HEK293 (cell line): ENCODE measurements at regions not wholly inside any gene's neighbourhood (a gene's known extent, or its start where the extent isn't known, plus 50 kb on each side); places are given as distances from the start of the nearest gene placed in this dataset.

Experiments used
- CTCF ChIA-PET: fragments of 350-600 bp; formaldehyde crosslinking; extraction: SDS; loops from one replicate; lab custom pipeline; 2021; ENCODE audit warnings: antibody characterized with exemption; lab: Yijun Ruan, JAX
- POLR2A ChIA-PET: fragments of 300-600 bp; formaldehyde crosslinking; extraction: SDS; loops from one replicate; lab custom pipeline; 2020; ENCODE audit warnings: antibody characterized with exemption, inconsistent platforms; lab: Yijun Ruan, JAX
- H3K27ac ChIP-seq: fragments of 200-500 bp; sonication (Bioruptor generic); 2 replicates; pipeline ENCODE4 v1.5.1; 2014; ENCODE audit warnings: low read depth, low read length, control low read depth, inconsistent platforms; ENCODE audit errors: extremely low read depth
- H3K36me3 ChIP-seq, 2 experiments: fragments of 200-500 bp in 1 of 2; sonication (Bioruptor generic) in 1 of 2; 1 replicate in 1 of 2; 2 replicates in 1 of 2; pipeline ENCODE4 v1.5.1; 2014 to 2017; ENCODE audit warnings: inconsistent platforms in 2 of 2, low read length in 2 of 2; ENCODE audit not compliant: control insufficient read depth in 2 of 2, insufficient read depth in 1 of 2
- H3K4me1 ChIP-seq: fragments of 200-500 bp; sonication (Bioruptor generic); 2 replicates; pipeline ENCODE4 v1.5.1; 2014; ENCODE audit warnings: mild to moderate bottlenecking, low read length, inconsistent platforms; ENCODE audit not compliant: control insufficient read depth, insufficient read depth
- H3K4me3 ChIP-seq: 2 replicates; pipeline ENCODE4 v1.5.1; 2011; ENCODE audit warnings: low read depth, mild to moderate bottlenecking, control low read depth, low read length, moderate library complexity
- H3K9me3 ChIP-seq: fragments of 200-500 bp; sonication (Bioruptor generic); 2 replicates; pipeline ENCODE4 v1.5.1; 2014; ENCODE audit warnings: low read depth, low read length, inconsistent platforms; ENCODE audit not compliant: control insufficient read depth, insufficient read depth
- BCL11A ChIP-seq: fragments of 450-650 bp; formaldehyde crosslinking; IDR thresholded peaks from 2 replicates; pipeline ENCODE4 v1.5.1; 2016; ENCODE audit warnings: low read depth, missing biosample characterization, missing genetic modification characterization
- BCL6B ChIP-seq: fragments of 450-650 bp; formaldehyde crosslinking; IDR thresholded peaks from 2 replicates; pipeline ENCODE4 v1.5.1; 2017; ENCODE audit warnings: missing biosample characterization, missing genetic modification characterization
- GLI4 ChIP-seq: fragments of 450-650 bp; formaldehyde crosslinking; IDR thresholded peaks from 2 replicates; pipeline ENCODE4 v1.5.1; 2016; ENCODE audit warnings: missing biosample characterization, missing genetic modification characterization
- INSM2 ChIP-seq: fragments of 450-650 bp; formaldehyde crosslinking; IDR thresholded peaks from 2 replicates; pipeline ENCODE4 v1.5.1; 2016; ENCODE audit warnings: missing biosample characterization, missing genetic modification characterization
- SP3 ChIP-seq: fragments of 450-650 bp; formaldehyde crosslinking; IDR thresholded peaks from 2 replicates; pipeline ENCODE4 v1.5.1; 2016; ENCODE audit warnings: missing biosample characterization, missing genetic modification characterization
- ZNF132 ChIP-seq: fragments of 450-650 bp; formaldehyde crosslinking; IDR thresholded peaks from 2 replicates; pipeline ENCODE4 v1.5.1; 2017; ENCODE audit warnings: missing biosample characterization, missing genetic modification characterization, borderline replicate concordance
- ZNF155 ChIP-seq: fragments of 450-650 bp; formaldehyde crosslinking; IDR thresholded peaks from 2 replicates; pipeline ENCODE4 v1.5.1; 2016; ENCODE audit warnings: missing biosample characterization, missing genetic modification characterization
- ZNF169 ChIP-seq: fragments of 450-650 bp; formaldehyde crosslinking; IDR thresholded peaks from 2 replicates; pipeline ENCODE4 v1.5.1; 2016; ENCODE audit warnings: missing biosample characterization, missing genetic modification characterization
- ZNF266 ChIP-seq: fragments of 450-650 bp; formaldehyde crosslinking; IDR thresholded peaks from 2 replicates; pipeline ENCODE4 v1.5.1; 2016; ENCODE audit warnings: missing biosample characterization, missing genetic modification characterization, low read depth
- ZNF341 ChIP-seq: fragments of 450-650 bp; formaldehyde crosslinking; IDR thresholded peaks from 2 replicates; pipeline ENCODE4; 2016; ENCODE audit warnings: low read depth, missing biosample characterization, missing genetic modification characterization
- ZNF529 ChIP-seq: fragments of 450-650 bp; formaldehyde crosslinking; IDR thresholded peaks from 2 replicates; pipeline ENCODE4 v1.5.1; 2017; ENCODE audit warnings: missing genetic modification characterization, missing biosample characterization; ENCODE audit not compliant: insufficient replicate concordance
- ZNF571 ChIP-seq: fragments of 450-650 bp; formaldehyde crosslinking; IDR thresholded peaks from 2 replicates; pipeline ENCODE4 v1.5.0; 2017; ENCODE audit warnings: missing biosample characterization, missing genetic modification characterization
- ZNF629 ChIP-seq: fragments of 450-650 bp; formaldehyde crosslinking; IDR thresholded peaks from 2 replicates; pipeline ENCODE4 v1.5.1; 2017; ENCODE audit warnings: missing biosample characterization, missing genetic modification characterization
- ZNF660 ChIP-seq: fragments of 450-650 bp; IDR thresholded peaks from 2 replicates; pipeline ENCODE4 v1.5.1; 2018; ENCODE audit warnings: missing biosample characterization, mild to moderate bottlenecking, missing genetic modification characterization
- ZNF670 ChIP-seq: fragments of 450-650 bp; formaldehyde crosslinking; IDR thresholded peaks from 2 replicates; pipeline ENCODE4 v1.5.1; 2016; ENCODE audit warnings: missing biosample characterization, missing genetic modification characterization, low read depth
- ZNF747 ChIP-seq: fragments of 450-650 bp; formaldehyde crosslinking; IDR thresholded peaks from 2 replicates; pipeline ENCODE4 v1.5.1; 2016; ENCODE audit warnings: missing biosample characterization, missing genetic modification characterization
- ZNF777 ChIP-seq: fragments of 450-650 bp; formaldehyde crosslinking; IDR thresholded peaks from 2 replicates; pipeline ENCODE4 v1.5.1; 2017; ENCODE audit warnings: missing biosample characterization, missing genetic modification characterization, borderline replicate concordance
- ZSCAN30 ChIP-seq: fragments of 450-650 bp; IDR thresholded peaks from 2 replicates; pipeline ENCODE4 v1.5.1; 2018; ENCODE audit warnings: missing biosample characterization, mild to moderate bottlenecking, missing genetic modification characterization, moderate library complexity
- TF ChIP-seq, protein P1 (sequence below): fragments of 450-650 bp; formaldehyde crosslinking; IDR thresholded peaks from 2 replicates; pipeline ENCODE4 v1.5.1; 2016; ENCODE audit warnings: missing biosample characterization, missing genetic modification characterization
- TF ChIP-seq, protein P2 (sequence below): fragments of 450-650 bp; formaldehyde crosslinking; IDR thresholded peaks from 2 replicates; pipeline ENCODE4 v1.5.1; 2016; ENCODE audit warnings: missing biosample characterization, missing genetic modification characterization, low read depth
- TF ChIP-seq, protein P3 (sequence below): fragments of 450-650 bp; formaldehyde crosslinking; IDR thresholded peaks from 2 replicates; pipeline ENCODE4 v1.5.1; 2016; ENCODE audit warnings: missing biosample characterization, missing genetic modification characterization

DNA sequence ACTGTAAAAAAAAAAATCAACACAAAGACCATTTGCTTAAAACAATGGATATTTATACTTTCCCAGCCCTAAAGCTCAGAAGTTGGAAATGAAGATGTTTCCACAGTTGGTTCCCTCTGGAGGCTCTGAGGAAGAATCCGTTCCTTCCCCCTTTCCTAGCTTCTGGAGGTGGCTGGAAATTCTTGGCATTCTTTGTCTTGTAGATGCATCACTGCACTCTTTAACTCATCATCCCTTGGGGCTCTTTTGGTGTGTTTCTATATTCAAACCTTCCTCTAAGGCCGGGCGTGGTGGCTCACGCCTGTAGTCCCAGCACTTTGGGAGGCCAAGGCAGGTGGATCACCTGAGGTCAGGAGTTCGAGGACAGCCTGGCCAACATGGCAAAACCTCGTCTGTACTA is 78.7 kb downstream of the VCX3A start (continued):
- TF ChIP-seq ZNF132 (tag by site-specific recombination) = no peak
- TF ChIP-seq, all 188 proteins: peak for 0

- CTCF ChIA-PET = no interaction called here
- H3K36me3 ChIP-seq = no peaks in the 10 kb centered on the region
- H3K27ac ChIP-seq = no peak overlapping the region
- no peak for TF ChIP-seq ZNF670 (tag by site-specific recombination)
- no peak for TF ChIP-seq ZNF629
- no peak for TF ChIP-seq ZNF777 (tag by site-specific recombination)
- TF ChIP-seq ZNF266 (tag by site-specific recombination) = no peak
- no peak for TF ChIP-seq INSM2 (tag by site-specific recombination)
- TF ChIP-seq, protein P1, sequence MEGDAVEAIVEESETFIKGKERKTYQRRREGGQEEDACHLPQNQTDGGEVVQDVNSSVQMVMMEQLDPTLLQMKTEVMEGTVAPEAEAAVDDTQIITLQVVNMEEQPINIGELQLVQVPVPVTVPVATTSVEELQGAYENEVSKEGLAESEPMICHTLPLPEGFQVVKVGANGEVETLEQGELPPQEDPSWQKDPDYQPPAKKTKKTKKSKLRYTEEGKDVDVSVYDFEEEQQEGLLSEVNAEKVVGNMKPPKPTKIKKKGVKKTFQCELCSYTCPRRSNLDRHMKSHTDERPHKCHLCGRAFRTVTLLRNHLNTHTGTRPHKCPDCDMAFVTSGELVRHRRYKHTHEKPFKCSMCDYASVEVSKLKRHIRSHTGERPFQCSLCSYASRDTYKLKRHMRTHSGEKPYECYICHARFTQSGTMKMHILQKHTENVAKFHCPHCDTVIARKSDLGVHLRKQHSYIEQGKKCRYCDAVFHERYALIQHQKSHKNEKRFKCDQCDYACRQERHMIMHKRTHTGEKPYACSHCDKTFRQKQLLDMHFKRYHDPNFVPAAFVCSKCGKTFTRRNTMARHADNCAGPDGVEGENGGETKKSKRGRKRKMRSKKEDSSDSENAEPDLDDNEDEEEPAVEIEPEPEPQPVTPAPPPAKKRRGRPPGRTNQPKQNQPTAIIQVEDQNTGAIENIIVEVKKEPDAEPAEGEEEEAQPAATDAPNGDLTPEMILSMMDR (tag by site-specific recombination) = no peak
- no peak for TF ChIP-seq ZNF529 (tag by site-specific recombination)
- TF ChIP-seq ZNF155 (tag by site-specific recombination) = no peak
- TF ChIP-seq, protein P2, sequence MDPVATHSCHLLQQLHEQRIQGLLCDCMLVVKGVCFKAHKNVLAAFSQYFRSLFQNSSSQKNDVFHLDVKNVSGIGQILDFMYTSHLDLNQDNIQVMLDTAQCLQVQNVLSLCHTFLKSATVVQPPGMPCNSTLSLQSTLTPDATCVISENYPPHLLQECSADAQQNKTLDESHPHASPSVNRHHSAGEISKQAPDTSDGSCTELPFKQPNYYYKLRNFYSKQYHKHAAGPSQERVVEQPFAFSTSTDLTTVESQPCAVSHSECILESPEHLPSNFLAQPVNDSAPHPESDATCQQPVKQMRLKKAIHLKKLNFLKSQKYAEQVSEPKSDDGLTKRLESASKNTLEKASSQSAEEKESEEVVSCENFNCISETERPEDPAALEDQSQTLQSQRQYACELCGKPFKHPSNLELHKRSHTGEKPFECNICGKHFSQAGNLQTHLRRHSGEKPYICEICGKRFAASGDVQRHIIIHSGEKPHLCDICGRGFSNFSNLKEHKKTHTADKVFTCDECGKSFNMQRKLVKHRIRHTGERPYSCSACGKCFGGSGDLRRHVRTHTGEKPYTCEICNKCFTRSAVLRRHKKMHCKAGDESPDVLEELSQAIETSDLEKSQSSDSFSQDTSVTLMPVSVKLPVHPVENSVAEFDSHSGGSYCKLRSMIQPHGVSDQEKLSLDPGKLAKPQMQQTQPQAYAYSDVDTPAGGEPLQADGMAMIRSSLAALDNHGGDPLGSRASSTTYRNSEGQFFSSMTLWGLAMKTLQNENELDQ = no peak
- no peak for TF ChIP-seq ZNF571
- no peak for TF ChIP-seq SP3 (tag by site-specific recombination)
- H3K4me3 ChIP-seq = no peak overlapping the region
- H3K9me3 ChIP-seq = no peaks in the 10 kb centered on the region
- H3K4me1 ChIP-seq = no peaks in the 10 kb centered on the region
- POLR2A ChIA-PET = no interaction called here
Measured at GRCh38 chrX:6449946-6450345, 85.0 kb downstream of the VCX3A start.

DNA sequence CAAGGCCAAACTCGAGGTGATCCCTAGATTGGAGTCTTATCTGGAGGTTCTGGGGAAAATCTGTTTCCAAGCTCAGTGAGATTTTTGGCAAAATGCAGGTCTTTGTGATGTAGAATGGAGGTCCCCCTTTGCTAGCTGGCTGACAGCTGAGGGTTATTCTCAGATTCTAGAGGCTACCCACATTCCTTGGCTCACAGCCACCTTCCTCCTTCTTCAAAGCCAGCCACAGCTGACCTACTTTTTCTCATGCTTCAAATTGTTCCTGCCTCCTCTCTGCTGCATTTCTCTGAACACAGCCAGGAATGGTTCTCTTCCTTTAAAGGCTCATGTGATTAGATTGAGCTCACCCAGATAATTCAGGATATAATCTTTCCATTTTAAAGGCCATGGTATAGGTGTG is 86.9 kb downstream of the VCX3A start:
- CTCF ChIA-PET = no interaction called here
- TF ChIP-seq, protein P3, sequence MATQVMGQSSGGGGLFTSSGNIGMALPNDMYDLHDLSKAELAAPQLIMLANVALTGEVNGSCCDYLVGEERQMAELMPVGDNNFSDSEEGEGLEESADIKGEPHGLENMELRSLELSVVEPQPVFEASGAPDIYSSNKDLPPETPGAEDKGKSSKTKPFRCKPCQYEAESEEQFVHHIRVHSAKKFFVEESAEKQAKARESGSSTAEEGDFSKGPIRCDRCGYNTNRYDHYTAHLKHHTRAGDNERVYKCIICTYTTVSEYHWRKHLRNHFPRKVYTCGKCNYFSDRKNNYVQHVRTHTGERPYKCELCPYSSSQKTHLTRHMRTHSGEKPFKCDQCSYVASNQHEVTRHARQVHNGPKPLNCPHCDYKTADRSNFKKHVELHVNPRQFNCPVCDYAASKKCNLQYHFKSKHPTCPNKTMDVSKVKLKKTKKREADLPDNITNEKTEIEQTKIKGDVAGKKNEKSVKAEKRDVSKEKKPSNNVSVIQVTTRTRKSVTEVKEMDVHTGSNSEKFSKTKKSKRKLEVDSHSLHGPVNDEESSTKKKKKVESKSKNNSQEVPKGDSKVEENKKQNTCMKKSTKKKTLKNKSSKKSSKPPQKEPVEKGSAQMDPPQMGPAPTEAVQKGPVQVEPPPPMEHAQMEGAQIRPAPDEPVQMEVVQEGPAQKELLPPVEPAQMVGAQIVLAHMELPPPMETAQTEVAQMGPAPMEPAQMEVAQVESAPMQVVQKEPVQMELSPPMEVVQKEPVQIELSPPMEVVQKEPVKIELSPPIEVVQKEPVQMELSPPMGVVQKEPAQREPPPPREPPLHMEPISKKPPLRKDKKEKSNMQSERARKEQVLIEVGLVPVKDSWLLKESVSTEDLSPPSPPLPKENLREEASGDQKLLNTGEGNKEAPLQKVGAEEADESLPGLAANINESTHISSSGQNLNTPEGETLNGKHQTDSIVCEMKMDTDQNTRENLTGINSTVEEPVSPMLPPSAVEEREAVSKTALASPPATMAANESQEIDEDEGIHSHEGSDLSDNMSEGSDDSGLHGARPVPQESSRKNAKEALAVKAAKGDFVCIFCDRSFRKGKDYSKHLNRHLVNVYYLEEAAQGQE = no peak
- TF ChIP-seq ZNF747 (tag by site-specific recombination) = no peak
- TF ChIP-seq BCL11A (tag by site-specific recombination) = no peak
- no peak for TF ChIP-seq ZSCAN30 (tag by site-specific recombination)
- TF ChIP-seq GLI4 (tag by site-specific recombination) = no peak
- TF ChIP-seq ZNF341 = no peak
- TF ChIP-seq ZNF169 (tag by site-specific recombination) = no peak
- TF ChIP-seq BCL6B (tag by site-specific recombination) = no peak
- TF ChIP-seq ZNF660 (tag by site-specific recombination) = no peak

More for the DNA sequence above, 86.9 kb downstream of the VCX3A start:
- Histone ChIP-seq H3K36me3 (no peaks in the 10 kb centered on the region), H3K27ac (no peak overlapping the region), H3K4me3 (no peak overlapping the region), H3K4me1 (no peaks in the 10 kb centered on the region), H3K9me3 (no peaks in the 10 kb centered on the region)
- POLR2A ChIA-PET = no interaction called here
